HG03575 (cell line): ENCODE measurements at regions not wholly inside any gene's neighbourhood (a gene's known extent, or its start where the extent isn't known, plus 50 kb on each side); places are given as distances from the start of the nearest gene placed in this dataset.
"Not testable (repeated sequence)": the region's sequence is repeated elsewhere in the genome, so short reads cannot be mapped to it uniquely, and the experiment has no call there.

Experiments used
- ATAC-seq: cut with Tn5 transposase; IDR thresholded peaks from one replicate; pipeline ENCODE4 v1.9.1; 2021; ENCODE audit not compliant: unreplicated experiment, insufficient number of reproducible peaks, low FRiP score; ENCODE audit errors: extremely low read depth

DNA sequence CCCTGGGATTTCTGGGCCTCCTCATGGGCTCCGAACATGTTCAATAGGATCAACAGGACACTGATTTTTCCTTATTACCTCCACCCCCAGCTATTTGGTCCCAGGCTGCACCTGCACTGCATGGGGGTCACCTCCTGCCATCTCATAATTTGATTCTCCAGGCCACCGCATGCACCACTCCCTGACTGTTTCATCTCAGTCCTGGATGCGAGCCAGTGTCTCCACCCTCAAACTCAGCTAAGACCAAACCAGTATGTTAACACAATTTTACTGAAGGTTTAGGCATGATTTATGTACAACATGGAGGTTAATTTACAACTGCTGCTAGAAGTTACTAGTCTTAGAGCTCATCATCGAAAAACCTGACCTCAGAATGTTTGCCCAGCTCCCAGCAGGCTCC lies 249.5 kb downstream of the UACA start:
- ATAC-seq, result no peak

DNA sequence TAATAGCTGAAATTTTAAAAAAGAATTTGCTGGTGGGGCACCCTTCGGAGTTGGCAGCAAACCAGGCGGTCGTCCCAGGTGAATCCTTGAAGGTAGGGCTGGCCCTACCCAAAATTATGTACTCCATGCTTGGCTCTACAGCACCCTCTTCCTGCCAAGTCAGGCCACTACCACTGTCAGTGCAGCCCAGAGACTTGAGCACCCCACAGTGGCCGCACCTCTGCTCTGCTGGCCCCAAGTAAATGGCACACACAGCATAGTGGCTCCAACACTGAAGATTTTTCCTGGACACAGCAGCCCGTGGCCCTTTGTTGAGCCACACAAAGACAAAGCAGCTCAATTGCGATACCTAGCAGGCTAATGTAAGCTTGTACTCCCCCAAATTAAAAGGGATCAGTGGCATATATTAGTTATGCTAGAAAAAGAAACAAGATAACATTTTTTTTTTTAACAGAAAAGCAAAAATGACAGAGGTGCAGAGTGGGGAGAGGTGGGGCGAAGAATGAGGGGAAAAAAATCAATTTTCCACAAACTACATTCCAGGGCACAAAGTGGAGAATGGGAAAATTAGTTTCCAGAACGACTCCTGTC lies 250.5 kb downstream of the UACA start:
- no peak for ATAC-seq

DNA sequence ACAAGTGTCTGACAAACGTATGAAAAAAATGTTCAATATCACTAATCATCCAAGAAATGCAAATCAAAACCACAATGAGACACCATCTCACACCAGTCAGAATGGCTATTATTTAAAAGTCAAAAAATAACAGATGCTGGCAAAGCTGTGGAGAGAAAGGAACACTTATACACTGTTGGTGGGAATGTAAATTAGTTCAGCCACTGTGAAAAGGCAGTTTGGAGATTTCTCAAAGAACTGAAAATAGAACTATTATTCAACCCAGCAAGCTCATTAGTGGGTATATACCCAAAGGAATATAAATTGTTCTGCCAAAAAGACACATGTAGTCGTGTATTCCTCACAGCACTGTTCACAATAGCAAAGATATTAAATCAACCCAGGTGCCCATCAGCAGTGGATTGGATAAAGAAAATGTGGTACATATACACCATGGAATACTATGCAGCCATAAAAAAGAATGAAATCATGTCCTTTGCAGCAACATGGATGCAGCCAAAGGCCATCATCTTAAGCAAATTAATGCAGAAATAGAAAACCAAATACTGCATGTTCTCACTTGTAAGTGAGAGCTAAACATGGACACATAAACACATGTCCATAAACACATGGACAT lies 251.3 kb downstream of the UACA start:
- ATAC-seq, result not testable (repeated sequence)

DNA sequence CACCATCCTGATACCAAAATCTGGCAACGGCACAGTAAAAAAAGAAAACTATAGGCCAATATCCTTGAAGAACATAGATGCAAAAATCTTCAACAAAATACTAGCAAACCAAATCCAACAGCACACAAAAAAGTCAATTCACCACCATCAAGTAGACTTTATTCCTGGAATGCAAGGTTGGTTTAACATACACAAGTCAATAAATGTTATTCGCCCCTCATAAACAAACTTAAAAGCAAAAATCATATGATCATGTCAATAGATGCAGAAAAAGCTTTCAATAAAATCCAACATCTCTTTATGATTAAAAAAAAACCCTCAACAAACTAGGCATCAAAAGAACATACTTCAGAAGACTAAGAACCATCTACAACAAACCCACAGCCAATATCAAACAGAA lies 252.9 kb downstream of the UACA start:
- ATAC-seq, result no peak

DNA sequence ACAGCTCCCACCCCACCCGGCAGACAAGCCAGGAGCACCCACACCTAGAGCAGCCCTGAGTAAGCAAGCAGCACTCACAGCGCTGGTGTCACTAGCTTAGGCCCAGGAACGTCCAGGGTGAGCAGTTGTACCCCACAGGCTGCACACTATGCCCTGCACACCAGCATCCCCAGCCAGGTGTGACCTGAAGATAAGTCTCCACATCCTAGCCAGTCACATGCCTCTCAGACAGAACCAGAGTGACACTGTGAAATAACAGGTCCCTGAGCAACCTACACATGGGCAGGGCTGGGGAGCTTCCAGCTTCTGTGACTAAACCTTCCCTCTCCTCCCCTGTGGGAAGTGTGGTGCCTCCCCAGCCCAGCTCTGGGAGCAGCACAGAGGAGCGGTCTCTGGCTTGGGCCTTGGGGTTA lies 253.6 kb downstream of the UACA start:
- no peak for ATAC-seq

DNA sequence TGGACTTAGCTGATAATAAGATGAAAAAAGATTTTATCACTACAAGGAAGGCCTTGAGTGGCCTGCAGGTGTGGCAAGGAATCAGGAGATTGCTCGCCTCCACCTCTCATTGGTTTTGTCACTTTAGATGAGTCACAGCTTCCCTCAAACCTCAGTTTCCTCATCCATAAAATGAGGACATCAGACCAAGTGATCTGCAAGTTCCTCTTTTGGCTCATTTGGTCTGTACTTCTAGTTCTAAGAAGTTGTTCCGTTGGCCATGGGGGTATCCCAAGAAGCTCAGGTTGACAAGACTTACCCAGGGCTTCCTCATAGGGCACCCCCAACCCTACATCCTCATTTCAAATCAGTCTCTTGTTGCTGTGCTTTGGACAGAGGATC lies 254.1 kb downstream of the UACA start:
- ATAC-seq, result no peak

DNA sequence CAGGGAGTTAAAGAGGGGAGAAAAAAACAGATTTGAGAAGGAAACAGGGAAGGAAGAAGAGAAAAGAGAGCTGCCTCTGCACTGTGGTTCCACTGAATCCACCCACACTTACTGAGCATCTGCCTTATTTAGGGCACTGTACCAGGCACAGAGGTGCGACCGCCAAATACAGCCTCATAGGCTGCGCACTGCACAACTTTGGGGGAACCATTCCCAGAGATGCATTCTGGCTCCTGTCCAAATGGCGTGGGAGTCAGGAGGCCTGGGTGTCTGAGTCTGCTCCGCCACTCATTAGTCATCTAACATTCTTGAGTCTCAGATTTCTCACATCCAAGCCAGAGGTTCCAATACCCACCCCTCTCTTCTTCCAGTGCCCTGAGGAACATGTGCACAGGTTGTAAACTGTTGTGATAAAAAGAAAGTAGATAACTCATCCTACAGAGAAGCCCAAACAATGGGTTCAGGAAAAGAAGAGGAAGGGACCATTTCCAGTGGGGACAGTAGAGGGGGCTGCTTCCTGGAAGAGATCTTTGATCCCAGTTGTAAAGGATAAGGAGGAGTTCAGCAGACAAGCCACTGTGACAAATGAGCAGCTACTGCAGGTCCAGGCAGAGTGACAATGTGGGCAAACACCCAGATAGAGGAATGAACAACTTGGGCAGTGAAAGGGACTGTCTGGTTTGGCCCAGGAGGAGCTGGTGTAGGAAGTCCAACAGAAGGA lies 254.6 kb downstream of the UACA start:
- no peak for ATAC-seq

DNA sequence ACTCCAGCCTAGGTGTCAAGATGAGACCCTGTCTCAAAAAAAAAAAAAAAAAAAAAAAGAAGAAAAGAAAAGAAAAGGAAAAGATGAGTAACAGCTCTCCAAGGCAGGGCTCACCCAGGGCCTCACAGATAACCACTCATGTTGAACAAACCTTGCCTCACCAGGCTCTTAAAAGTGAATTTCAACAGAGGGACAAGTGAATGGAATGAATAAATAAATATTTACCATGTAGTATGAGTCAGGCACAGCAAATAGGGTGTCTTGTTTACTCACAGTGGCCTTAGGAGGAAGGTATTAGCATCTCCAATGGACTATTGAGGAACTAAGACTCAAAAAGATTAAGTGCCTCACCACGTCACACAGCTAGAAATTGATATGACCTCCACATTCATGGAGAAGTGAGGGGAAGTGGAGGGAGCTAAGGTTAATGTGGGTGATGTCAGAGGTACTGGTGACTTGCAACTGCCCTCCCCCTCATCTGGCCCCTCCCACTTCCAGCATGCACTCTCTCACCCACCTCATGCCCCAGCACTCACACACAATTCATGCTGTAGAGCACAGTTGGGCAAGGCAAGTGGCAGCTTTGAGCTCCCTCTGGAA lies 255.5 kb downstream of the UACA start:
- no peak for ATAC-seq

DNA sequence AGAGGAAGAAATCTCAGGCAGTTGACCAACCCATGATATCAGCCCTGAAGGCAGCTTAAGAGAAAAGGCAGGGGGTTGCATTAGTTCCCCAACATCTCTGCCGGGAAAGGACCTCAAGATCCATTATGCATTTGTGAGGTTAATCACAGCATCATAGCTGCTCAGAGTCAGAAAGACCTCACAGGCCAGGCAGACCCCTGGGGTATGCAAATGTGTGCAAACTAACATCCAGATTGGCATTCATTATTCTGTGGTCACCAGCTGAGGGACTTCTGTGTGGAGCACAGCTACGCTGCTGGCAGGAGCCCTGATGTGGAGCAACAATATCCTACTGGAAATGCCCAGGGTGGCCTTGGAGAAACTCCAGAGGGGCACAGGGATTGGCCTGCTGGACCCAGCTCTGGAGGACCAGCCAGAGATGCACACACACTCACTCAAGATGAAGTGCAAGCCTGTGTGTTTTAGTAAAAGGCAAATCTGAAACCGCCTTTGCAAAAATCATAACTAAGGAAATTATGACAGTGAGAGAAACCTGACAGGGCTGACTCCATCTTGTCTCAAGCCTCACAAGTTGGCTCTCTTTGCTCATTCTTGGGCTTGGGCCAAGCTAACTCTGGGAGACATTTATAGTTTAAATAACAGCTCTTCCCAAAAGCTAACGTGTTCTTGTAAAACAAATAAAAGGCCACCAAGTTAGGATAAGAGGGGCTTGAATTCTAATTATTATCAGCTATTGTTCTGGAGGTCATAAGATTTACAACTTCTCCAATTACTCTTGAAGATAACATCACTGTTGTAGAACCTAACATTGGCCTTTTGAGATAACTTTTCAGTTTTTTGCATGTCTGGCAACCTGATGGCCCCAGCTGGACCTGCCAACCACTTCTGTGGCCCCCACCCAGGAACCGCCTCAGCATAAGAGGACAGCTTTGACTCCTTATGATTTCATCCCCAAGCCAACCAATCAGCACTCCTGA lies 257.1 kb downstream of the UACA start:
- no peak for ATAC-seq

DNA sequence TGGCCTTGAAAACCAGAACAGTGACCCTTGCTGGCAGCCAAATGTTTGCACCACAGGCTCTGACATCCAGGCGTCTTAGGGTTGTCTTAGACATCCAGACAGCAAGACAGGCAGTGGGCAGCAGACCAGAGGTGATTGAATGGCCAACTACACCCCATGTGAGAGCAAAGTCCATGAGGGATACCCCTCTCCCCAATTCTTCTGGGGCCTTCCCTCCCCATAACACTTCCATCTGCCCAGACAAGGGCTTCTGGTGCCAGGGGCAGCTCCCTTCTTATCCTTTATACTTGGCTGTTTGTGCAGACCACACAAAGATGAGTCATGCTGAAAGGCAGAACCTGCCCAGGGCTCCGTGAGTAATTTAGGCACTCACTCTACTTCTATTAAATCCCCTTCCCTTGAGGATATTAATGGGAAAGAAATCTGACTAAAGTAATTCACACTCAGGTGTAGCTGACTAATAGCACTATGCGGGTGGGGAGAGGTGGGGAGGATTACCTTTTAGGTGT lies 257.9 kb downstream of the UACA start:
- no peak for ATAC-seq

DNA sequence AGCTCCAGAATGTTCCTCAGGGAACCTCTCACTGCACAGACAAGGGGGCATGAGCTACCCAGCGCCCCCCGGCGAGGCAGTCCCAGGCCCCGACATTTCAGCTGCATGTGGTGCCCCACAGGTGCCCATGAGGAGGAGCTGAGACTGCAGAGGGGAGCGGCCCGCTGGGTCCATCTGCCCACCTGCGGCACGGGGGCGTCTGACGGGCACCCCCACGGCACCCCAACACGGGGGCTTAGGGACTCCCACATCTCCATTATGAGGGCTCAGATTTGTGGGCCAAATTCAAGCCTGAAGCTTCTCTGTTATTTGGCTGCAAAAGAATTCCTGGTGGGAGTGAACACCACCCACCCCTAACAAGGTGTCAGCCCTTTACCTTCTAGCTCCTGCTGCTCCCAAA lies 258.4 kb downstream of the UACA start:
- no peak for ATAC-seq

DNA sequence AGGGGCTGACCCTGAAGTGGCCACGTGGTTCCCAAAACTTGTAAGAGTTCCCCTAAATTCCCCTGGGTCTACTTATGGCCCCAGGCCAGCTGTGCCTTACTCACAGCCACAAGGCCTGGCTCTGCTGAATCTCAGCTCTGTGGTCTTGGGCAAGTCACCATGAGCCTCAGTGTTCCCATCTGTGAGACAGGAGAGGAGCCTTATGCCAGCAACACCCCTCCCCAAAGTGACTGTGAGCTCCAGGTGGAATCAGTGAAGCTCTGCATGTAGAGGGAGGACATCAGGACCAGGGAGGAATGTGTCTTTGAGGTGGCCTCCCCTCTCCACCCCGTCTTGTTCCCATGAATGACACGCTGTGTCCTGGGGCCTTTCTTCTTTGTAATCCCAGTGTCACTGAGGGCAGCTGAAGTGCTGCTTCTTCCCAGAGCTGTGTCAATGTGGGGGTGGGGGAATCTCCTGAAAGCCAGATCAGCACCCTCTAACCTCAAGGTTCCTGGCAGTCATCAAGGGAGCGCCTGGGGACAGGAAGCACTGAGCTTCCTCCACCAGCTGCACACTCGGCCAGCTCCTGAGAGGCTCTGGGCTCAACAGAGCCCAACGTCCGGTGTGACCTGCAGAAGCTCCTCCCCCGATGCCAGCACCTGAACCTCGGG lies 258.9 kb downstream of the UACA start:
- no peak for ATAC-seq

DNA sequence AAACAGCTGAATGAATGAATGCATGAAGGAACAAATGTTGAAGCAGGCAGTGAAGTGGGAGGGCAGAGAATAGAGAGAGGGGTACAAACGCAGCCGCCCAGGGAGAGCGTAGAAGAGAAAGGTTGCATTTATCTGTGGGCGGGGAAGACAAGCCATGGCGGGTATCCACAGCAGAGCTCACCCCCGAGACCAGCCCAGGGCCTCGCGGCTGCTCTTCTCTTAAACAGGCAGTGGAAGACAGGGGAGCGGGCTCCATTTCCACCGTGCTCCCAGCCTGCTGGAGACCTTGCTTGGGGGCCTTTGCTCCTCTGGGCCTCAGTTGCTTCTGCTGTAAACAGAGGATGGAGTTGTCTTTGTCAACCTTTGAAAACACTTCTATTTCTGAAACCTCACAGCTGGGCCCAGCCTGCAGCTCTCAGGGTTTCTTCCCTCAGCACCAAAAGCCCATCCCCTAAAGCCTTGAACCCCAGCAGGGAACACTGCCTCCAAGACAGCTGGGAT lies 259.5 kb downstream of the UACA start:
- ATAC-seq, result no peak

DNA sequence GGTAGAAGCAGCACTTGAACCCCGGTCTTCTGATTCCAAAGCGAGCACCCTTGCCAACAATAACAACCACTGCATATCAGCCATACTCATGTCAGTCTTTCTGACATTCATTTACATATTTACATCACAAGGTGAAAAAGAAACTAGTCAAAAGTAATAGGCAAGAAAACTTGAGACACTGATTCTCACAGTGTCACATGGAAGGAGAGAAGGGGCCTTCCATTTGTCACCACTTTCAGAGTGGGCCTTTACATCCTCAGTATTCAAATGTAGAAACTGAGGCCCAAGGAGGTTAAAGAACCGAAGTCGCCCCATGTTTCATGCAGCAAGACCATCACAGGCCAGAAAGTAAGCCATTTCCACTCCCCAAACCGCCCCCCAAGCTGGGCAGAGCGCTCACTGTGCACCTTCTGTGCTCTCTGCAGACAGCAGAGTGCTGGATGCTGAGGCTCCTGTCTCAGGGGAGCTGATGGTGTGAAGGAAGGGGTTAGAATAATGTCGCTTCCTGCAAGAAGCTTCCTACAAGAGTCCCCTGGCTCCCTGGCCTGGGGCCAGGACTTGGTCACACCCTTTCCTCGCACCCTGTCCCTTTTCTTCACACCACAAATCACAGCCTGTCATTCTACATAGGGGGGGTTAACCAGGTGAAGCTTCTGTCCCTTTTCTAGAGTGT lies 260.1 kb downstream of the UACA start:
- ATAC-seq, result no peak

DNA sequence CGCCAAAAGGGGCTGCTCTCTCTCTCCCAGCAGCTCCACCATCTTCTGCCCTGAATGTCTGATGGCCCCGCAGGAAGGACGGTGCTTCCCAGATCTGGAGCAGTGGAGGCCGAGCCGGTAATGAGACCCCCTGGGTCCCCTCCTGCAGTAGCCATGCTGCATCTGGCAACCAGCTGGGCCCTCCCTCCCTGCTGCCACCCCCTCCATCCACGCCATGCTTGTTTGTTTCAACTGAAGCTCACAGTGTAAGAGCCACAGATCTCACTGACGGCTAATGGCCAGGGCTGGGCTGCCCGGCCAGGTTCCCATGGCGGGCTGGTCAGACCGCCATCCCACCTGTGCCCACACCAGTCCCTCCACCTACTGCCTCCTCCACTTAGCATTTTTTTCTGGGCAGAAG lies 260.8 kb downstream of the UACA start:
- ATAC-seq, result no peak

DNA sequence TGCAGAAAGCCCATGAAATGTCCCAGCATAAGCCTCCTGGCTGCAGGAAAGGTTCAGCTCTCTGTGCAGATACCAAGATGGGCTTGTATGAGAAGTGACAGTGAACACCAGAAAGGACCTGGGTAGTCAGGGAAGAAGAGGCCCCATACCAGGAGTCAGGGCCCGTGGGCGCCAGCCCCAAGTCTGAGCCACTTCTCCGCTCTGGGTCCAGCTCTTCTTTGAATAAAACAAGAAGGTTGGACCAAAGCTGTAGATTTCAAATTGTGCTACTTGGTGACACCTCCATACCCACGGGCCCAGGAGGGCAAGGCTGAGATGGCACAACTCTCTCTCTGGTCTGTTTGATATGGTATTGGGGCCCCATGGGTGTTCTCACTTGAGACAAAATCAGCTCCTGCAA lies 261.5 kb downstream of the UACA start:
- no peak for ATAC-seq

DNA sequence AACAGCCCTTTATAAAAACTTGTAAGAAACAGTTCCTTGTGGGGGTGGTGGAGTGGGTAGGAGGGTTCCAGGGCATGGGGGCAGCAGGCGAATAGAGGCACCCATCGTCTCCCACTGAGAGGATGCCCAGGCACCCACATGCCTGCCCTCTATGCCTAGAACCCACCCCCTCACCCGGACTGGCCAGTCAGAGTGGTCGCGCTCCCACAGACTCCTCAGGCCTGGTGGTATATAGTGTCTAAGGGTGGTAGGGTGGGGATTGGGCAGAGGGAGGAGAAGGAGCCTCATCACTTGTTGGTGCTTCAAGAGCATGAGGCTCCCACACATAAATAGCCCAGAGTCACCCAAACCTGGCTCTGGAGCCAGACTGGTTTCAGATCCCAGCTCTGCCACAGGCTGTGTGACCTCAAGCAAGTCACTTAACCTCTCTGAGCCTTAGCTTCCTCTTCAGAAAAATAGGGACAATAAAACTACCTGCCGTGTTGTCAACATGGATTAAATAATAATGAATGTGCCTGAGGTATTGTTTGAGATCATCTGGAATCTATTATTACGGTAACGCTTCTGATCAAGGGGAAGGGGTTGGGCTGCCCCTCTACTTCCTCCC lies 262.1 kb downstream of the UACA start:
- ATAC-seq, result no peak
